ENCODE measurements at regions not wholly inside any gene's neighbourhood (a gene's known extent, or its start where the extent isn't known, plus 50 kb on each side); places are given as distances from the start of the nearest gene placed in this dataset.

GRCh38 chr5:52504584-52505240, 283.0 kb upstream of the ITGA1 start:
- DNase-seq: no peak

GRCh38 chr5:52517667-52518066, 270.0 kb upstream of the ITGA1 start:
- DNase-seq: no peak

GRCh38 chr5:52520171-52520570, 267.5 kb upstream of the ITGA1 start:
- DNase-seq: no peak

- DNase-seq: no peak
Observed at GRCh38 chr5:52521236-52521635, 266.5 kb upstream of the ITGA1 start.

GRCh38 chr5:52523701-52524100, 264.0 kb upstream of the ITGA1 start:
- DNase-seq: no peak

- no peak for DNase-seq
Observed at GRCh38 chr5:52531105-52531504, 256.6 kb upstream of the ITGA1 start.

- no peak for DNase-seq
Observed at GRCh38 chr5:52543594-52543993, 244.1 kb upstream of the ITGA1 start.

GRCh38 chr5:52544738-52545137, 243.0 kb upstream of the ITGA1 start:
- DNase-seq: no peak

GRCh38 chr5:52554293-52554692, 233.4 kb upstream of the ITGA1 start:
- DNase-seq: no peak

GRCh38 chr5:52560366-52560765, 227.3 kb upstream of the ITGA1 start:
- DNase-seq: peak; percentile 80

- DNase-seq: no peak
Observed at GRCh38 chr5:52562473-52562872, 225.2 kb upstream of the ITGA1 start.

GRCh38 chr5:52564587-52564986, 223.1 kb upstream of the ITGA1 start:
- DNase-seq: no peak

GRCh38 chr5:52577546-52577945, 210.2 kb upstream of the ITGA1 start:
- no peak for DNase-seq

GRCh38 chr5:52579391-52579790, 208.3 kb upstream of the ITGA1 start:
- DNase-seq: no peak

- no peak for DNase-seq
Observed at GRCh38 chr5:52580921-52581320, 206.8 kb upstream of the ITGA1 start.

GRCh38 chr5:52582313-52582712, 205.4 kb upstream of the ITGA1 start:
- no peak for DNase-seq

GRCh38 chr5:52587131-52587530, 200.6 kb upstream of the ITGA1 start:
- no peak for DNase-seq

- DNase-seq: no peak
Observed at GRCh38 chr5:52597625-52598024, 190.1 kb upstream of the ITGA1 start.

- DNase-seq: no peak
Observed at GRCh38 chr5:52598968-52599367, 188.7 kb upstream of the ITGA1 start.

- no peak for DNase-seq
Observed at GRCh38 chr5:52603778-52604554, 183.8 kb upstream of the ITGA1 start.

- DNase-seq: no peak
Observed at GRCh38 chr5:52605317-52606313, 182.1 kb upstream of the ITGA1 start.

GRCh38 chr5:52607227-52607824, 180.4 kb upstream of the ITGA1 start:
- DNase-seq: no peak

GRCh38 chr5:52620315-52620714, 167.4 kb upstream of the ITGA1 start:
- DNase-seq: no peak
